MCF 10A (cell line): ENCODE measurements at regions not wholly inside any gene's neighbourhood (a gene's known extent, or its start where the extent isn't known, plus 50 kb on each side); places are given as distances from the start of the nearest gene placed in this dataset.

ENCODE experiments used
- BruUV-seq: library from RNA; stranded (reverse); fragments of 400-500 nt; replicated peaks from 2 replicates; lab custom pipeline; 2021; lab: Mats Ljungman, UMichigan
- CTCF ChIA-PET: fragments of 300-600 bp; sonication (Branson Sonifier 250); formaldehyde crosslinking; extraction: SDS; loops from one replicate; lab custom pipeline; 2021; ENCODE audit warnings: antibody characterized with exemption, inconsistent platforms; lab: Yijun Ruan, JAX
- POLR2A ChIA-PET: fragments of 300-600, 350-650 bp; sonication (Branson Sonifier 250); formaldehyde crosslinking; extraction: SDS; loops from one replicate; lab custom pipeline; 2020; ENCODE audit warnings: antibody characterized with exemption, inconsistent platforms; lab: Yijun Ruan, JAX
- DNase-seq: peaks from one replicate; pipeline ENCODE4 v3.0.0-alpha.2; 2018; ENCODE audit not compliant: unreplicated experiment
- H3K27ac Mint-ChIP-seq: one replicate; pipeline ENCODE4 v1.8.0; 2022; ENCODE audit warnings: mild to moderate bottlenecking, low read depth, mixed read lengths; ENCODE audit not compliant: unreplicated experiment
- H3K27me3 Mint-ChIP-seq: one replicate; pipeline ENCODE4 v1.8.0; 2022; ENCODE audit warnings: mixed read lengths; ENCODE audit not compliant: insufficient read depth, unreplicated experiment
- H3K36me3 Mint-ChIP-seq: one replicate; pipeline ENCODE4 v1.8.0; 2022; ENCODE audit warnings: mild to moderate bottlenecking, moderate library complexity, mixed read lengths; ENCODE audit not compliant: insufficient read depth, unreplicated experiment
- H3K4me1 Mint-ChIP-seq: one replicate; pipeline ENCODE4 v1.8.0; 2022; ENCODE audit warnings: mixed read lengths; ENCODE audit not compliant: insufficient read depth, unreplicated experiment
- H3K4me3 Mint-ChIP-seq: one replicate; pipeline ENCODE4 v1.8.0; 2022; ENCODE audit warnings: mild to moderate bottlenecking, moderate library complexity, mixed read lengths; ENCODE audit not compliant: unreplicated experiment
- H3K9me3 Mint-ChIP-seq: one replicate; pipeline ENCODE4 v1.8.0; 2022; ENCODE audit warnings: mixed read lengths; ENCODE audit not compliant: unreplicated experiment
- intact Hi-C: fragments of 100-400 bp; cut with micrococcal nuclease; formaldehyde crosslinking; loops from 2 replicates; pipeline ENCODE4 v1.14.1; 2022
- TF ChIP-seq, protein P1 (sequence below): fragments of 200-600 bp; IDR thresholded peaks from one replicate; pipeline ENCODE4 v1.8.0; 2022; ENCODE audit warnings: antibody characterized with exemption, mild to moderate bottlenecking; ENCODE audit not compliant: unreplicated experiment

DNA sequence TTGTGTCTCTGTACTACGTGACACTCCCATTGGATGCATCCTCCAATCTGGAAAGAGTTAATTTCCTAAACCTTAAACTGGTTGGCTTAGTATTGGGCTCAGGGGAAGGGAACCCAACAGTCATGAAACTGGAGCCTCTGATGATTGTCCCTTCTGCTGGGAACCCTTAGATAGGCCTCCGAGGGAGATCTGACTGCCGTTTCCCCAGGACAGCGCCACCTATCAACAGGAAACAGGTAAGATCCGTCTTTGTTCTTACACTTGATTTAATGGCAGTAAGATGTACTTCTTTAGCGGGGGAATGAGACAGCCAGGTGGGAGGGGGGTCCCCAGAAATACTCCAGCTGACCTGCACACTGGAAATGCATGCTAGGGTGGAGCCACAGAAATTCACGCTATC lies 1749.6 kb downstream of the SI start:
- Mint-ChIP-seq H3K4me1 (no peaks in the 10 kb centered on the region), H3K27ac (no peak overlapping the region), H3K36me3 (peaks cover 6% of the 10 kb centered on the region), H3K27me3 (no peaks in the 10 kb centered on the region), H3K9me3 (no peaks in the 10 kb centered on the region), H3K4me3 (no peak overlapping the region)
- CTCF ChIA-PET, result interaction anchor here (0.6 kb wide), 1 partner anchor 58 kb away, joined by 4 read pairs; no protein-coding TSS in a partner anchor
- no peak for DNase-seq
- POLR2A ChIA-PET, result no interaction called here
- intact Hi-C loops, result no loop called here
- TF ChIP-seq, protein P1, sequence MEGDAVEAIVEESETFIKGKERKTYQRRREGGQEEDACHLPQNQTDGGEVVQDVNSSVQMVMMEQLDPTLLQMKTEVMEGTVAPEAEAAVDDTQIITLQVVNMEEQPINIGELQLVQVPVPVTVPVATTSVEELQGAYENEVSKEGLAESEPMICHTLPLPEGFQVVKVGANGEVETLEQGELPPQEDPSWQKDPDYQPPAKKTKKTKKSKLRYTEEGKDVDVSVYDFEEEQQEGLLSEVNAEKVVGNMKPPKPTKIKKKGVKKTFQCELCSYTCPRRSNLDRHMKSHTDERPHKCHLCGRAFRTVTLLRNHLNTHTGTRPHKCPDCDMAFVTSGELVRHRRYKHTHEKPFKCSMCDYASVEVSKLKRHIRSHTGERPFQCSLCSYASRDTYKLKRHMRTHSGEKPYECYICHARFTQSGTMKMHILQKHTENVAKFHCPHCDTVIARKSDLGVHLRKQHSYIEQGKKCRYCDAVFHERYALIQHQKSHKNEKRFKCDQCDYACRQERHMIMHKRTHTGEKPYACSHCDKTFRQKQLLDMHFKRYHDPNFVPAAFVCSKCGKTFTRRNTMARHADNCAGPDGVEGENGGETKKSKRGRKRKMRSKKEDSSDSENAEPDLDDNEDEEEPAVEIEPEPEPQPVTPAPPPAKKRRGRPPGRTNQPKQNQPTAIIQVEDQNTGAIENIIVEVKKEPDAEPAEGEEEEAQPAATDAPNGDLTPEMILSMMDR, result no peak
- BruUV-seq, result no TSS peak

- intact Hi-C loops, result no loop called here
- BruUV-seq, result no TSS peak
- H3K9me3 Mint-ChIP-seq, result no peaks in the 10 kb centered on the region
- H3K4me3 Mint-ChIP-seq, result no peak overlapping the region
- H3K27me3 Mint-ChIP-seq, result no peaks in the 10 kb centered on the region
- H3K27ac Mint-ChIP-seq, result no peak overlapping the region
- H3K36me3 Mint-ChIP-seq, result no peaks in the 10 kb centered on the region
- ChIA-PET CTCF (interaction anchor here (0.6 kb wide), 1 partner anchor 52 kb away, joined by 3 read pairs; no protein-coding TSS in a partner anchor), POLR2A (no interaction called here)
- no peak for DNase-seq
- no peaks in the 10 kb centered on the region for H3K4me1 Mint-ChIP-seq
- TF ChIP-seq, protein P1, result no peak
Measured at GRCh38 chr3:163327086-163327485, 1751.2 kb downstream of the SI start.

- intact Hi-C loops, result no loop called here
- no peak for DNase-seq
- POLR2A ChIA-PET, result interaction anchor here (0.6 kb wide), 1 partner anchor 67 kb away, joined by 3 read pairs; no protein-coding TSS in a partner anchor
- Mint-ChIP-seq H3K4me1 (no peaks in the 10 kb centered on the region), H3K36me3 (no peaks in the 10 kb centered on the region), H3K4me3 (no peak overlapping the region), H3K27me3 (no peaks in the 10 kb centered on the region), H3K9me3 (peaks cover 6% of the 10 kb centered on the region), H3K27ac (no peak overlapping the region)
- TF ChIP-seq, protein P1, result no peak
- CTCF ChIA-PET, result no interaction called here
- BruUV-seq, result no TSS peak
Measured at GRCh38 chr3:163315786-163316185, 1762.5 kb downstream of the SI start.

DNA sequence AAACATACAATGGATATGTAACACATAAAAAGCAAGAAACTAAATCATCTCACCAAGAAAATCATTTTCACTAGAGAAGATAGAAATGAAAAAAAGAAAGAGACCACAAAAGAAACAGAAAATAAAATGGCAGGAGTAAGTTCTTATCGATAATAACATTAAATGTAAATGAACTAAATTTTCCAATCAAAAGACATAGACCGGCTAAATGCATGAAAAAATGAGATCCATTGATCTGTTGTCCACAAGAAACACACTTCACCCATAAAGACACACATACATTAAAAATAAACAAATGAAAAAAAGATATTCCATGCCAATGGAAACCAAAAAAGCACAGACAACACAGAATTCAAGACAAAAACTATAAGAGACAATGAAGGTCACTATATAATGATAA lies 1771.9 kb downstream of the SI start:
- TF ChIP-seq, protein P1, result no peak
- no TSS peak for BruUV-seq
- intact Hi-C loops, result no loop called here
- H3K36me3 Mint-ChIP-seq, result no peaks in the 10 kb centered on the region
- DNase-seq, result no peak
- H3K27me3 Mint-ChIP-seq, result no peaks in the 10 kb centered on the region
- CTCF ChIA-PET, result no interaction called here
- no peak overlapping the region for H3K4me3 Mint-ChIP-seq
- POLR2A ChIA-PET, result no interaction called here
- H3K9me3 Mint-ChIP-seq, result peaks cover 23% of the 10 kb centered on the region
- no peak overlapping the region for H3K27ac Mint-ChIP-seq
- no peaks in the 10 kb centered on the region for H3K4me1 Mint-ChIP-seq
